SK-N-SH (cell line): ENCODE measurements at regions not wholly inside any gene's neighbourhood (a gene's known extent, or its start where the extent isn't known, plus 50 kb on each side); places are given as distances from the start of the nearest gene placed in this dataset.

Experiments used
- CTCF ChIA-PET: fragments of 300-600, 350-600 bp; formaldehyde crosslinking; extraction: SDS; loops from one replicate; lab custom pipeline; 2021; lab: Yijun Ruan, JAX
- POLR2A ChIA-PET: fragments of 350-600 bp; sonication (Branson Sonifier 250); formaldehyde crosslinking; extraction: SDS; loops from one replicate; lab custom pipeline; 2020; ENCODE audit warnings: antibody characterized with exemption, inconsistent platforms; lab: Yijun Ruan, JAX
- DNase-seq: peaks from one replicate; pipeline ENCODE4 v3.0.0; 2012
- H2AFZ ChIP-seq: fragments of 200-600 bp; sonication (generic); 2 replicates; pipeline ENCODE4 v1.8.1; 2016; ENCODE audit warnings: antibody characterized with exemption, mild to moderate bottlenecking, low read depth
- H3F3A ChIP-seq: fragments of 200-600 bp; sonication (generic); replicated peaks from 2 replicates; pipeline ENCODE3; 2016; ENCODE audit warnings: antibody characterized with exemption, mild to moderate bottlenecking; ENCODE audit not compliant: insufficient read depth
- H3K27ac ChIP-seq, 2 experiments: fragments of 200-500 bp in 1 of 2; fragments of 200-600 bp in 1 of 2; sonication (Bioruptor generic) in 1 of 2; sonication (generic), shearing (Covaris generic) in 1 of 2; 2 replicates each; pipeline versions ENCODE4 v1.5.1 to v1.6.1; 2014 to 2016; ENCODE audit warnings: low read depth in 2 of 2, inconsistent platforms in 1 of 2, low read length in 1 of 2, mild to moderate bottlenecking in 1 of 2, mixed read lengths in 1 of 2
- H3K27me3 ChIP-seq: fragments of 200-600 bp; sonication (generic), shearing (Covaris generic); 2 replicates; pipeline ENCODE4 v1.6.1; 2016; ENCODE audit warnings: mixed run types; ENCODE audit not compliant: insufficient read depth
- H3K36me3 ChIP-seq, 2 experiments: fragments of 200-500 bp in 1 of 2; fragments of 200-600 bp in 1 of 2; sonication (Bioruptor generic) in 1 of 2; sonication (generic) in 1 of 2; replicated peaks in 1 of 2; 2 replicates each; pipeline versions ENCODE3 to v1.5.1; 2014 to 2016; ENCODE audit warnings: low read length in 1 of 2, mild to moderate bottlenecking in 1 of 2; ENCODE audit not compliant: insufficient read depth in 2 of 2, control insufficient read depth in 1 of 2
- H3K4me1 ChIP-seq, 2 experiments: fragments of 200-500 bp in 1 of 2; fragments of 200-600 bp in 1 of 2; sonication (Bioruptor generic) in 1 of 2; sonication (generic), shearing (Covaris generic) in 1 of 2; 2 replicates each; pipeline versions ENCODE4 v1.5.1 to v1.6.1; 2014 to 2016; ENCODE audit warnings: low read depth in 1 of 2, low read length in 1 of 2, mixed run types in 1 of 2; ENCODE audit not compliant: insufficient read depth in 2 of 2, control insufficient read depth in 1 of 2
- H3K4me2 ChIP-seq: fragments of 200-600 bp; sonication (generic), shearing (Covaris generic); 2 replicates; pipeline ENCODE4 v1.6.1; 2017; ENCODE audit warnings: mixed run types
- H3K4me3 ChIP-seq, 2 experiments: fragments of 200-500 bp in 1 of 2; fragments of 200-600 bp in 1 of 2; sonication (Bioruptor generic) in 1 of 2; sonication (generic), shearing (Covaris generic) in 1 of 2; 2 replicates each; pipeline versions ENCODE4 v1.5.1 to v1.8.1; 2014 to 2016; ENCODE audit warnings: low read depth in 2 of 2, inconsistent platforms in 1 of 2, low read length in 1 of 2, mild to moderate bottlenecking in 1 of 2, mixed read lengths in 1 of 2, moderate library complexity in 1 of 2
- H3K79me2 ChIP-seq: fragments of 200-600 bp; sonication (generic); 2 replicates; pipeline ENCODE4 v1.8.1; 2017; ENCODE audit warnings: mild to moderate bottlenecking; ENCODE audit not compliant: insufficient read depth
- H3K9ac ChIP-seq: fragments of 200-600 bp; sonication (generic); 2 replicates; pipeline ENCODE4 v1.6.1; 2017; ENCODE audit warnings: mixed run types
- H3K9me2 ChIP-seq: fragments of 200-600 bp; sonication (generic); 2 replicates; pipeline ENCODE4 v1.6.1; 2017; ENCODE audit warnings: mixed run types
- H3K9me3 ChIP-seq: fragments of 200-600 bp; sonication (generic); 2 replicates; pipeline ENCODE4 v1.6.1; 2017; ENCODE audit warnings: mixed run types, mild to moderate bottlenecking, moderate library complexity
- H4K20me1 ChIP-seq: fragments of 200-600 bp; sonication (generic); 2 replicates; pipeline ENCODE4 v1.6.1; 2017; ENCODE audit warnings: mild to moderate bottlenecking, mixed run types; ENCODE audit not compliant: insufficient read depth
- CHD2 ChIP-seq: fragments of 150-350 bp; IDR thresholded peaks from 2 replicates; pipeline ENCODE4 v1.6.1; 2018; ENCODE audit warnings: low read length; ENCODE audit not compliant: partially characterized antibody
- EP300 ChIP-seq, 2 experiments: IDR thresholded peaks; 2 replicates each; pipeline versions ENCODE4 v1.4.0 to v1.6.1; 2012; ENCODE audit warnings: borderline replicate concordance in 1 of 2, low read depth in 1 of 2, low read length in 1 of 2
- EZH2phosphoT487 ChIP-seq: fragments of 200-600 bp; sonication (generic); IDR thresholded peaks from 2 replicates; pipeline ENCODE4 v1.6.1; 2017; ENCODE audit warnings: low read depth, mixed run types, mild to moderate bottlenecking, antibody characterized with exemption, moderate library complexity, borderline replicate concordance
- FOSL2 ChIP-seq: IDR thresholded peaks from 2 replicates; pipeline ENCODE4 v1.4.0; 2012; ENCODE audit warnings: low read depth, mild to moderate bottlenecking, moderate library complexity, borderline replicate concordance
- FOXJ3 ChIP-seq: sonication (generic); formaldehyde crosslinking; IDR thresholded peaks from 2 replicates; pipeline ENCODE4 v1.5.1; 2020; ENCODE audit warnings: mild to moderate bottlenecking, missing genetic modification reagents
- JUND ChIP-seq: IDR thresholded peaks from 2 replicates; pipeline ENCODE4 v1.4.0; 2012
- MEF2A ChIP-seq: IDR thresholded peaks from 2 replicates; pipeline ENCODE4 v1.4.0; 2012; ENCODE audit warnings: low read depth, borderline replicate concordance
- MXI1 ChIP-seq: IDR thresholded peaks from 2 replicates; pipeline ENCODE4 v1.6.1; 2012; ENCODE audit warnings: mild to moderate bottlenecking, low read depth, low read length, improper control_type of control experiment
- NFIC ChIP-seq: IDR thresholded peaks from 2 replicates; pipeline ENCODE4 v1.4.0; 2012; ENCODE audit warnings: borderline replicate concordance
- NRF1 ChIP-seq: IDR thresholded peaks from 2 replicates; pipeline ENCODE4 v1.6.1; 2012; ENCODE audit warnings: low read depth, mild to moderate bottlenecking, low read length
- PBX3 ChIP-seq: IDR thresholded peaks from 2 replicates; pipeline ENCODE4; 2012
- POLR2AphosphoS5 ChIP-seq: IDR thresholded peaks from 2 replicates; pipeline ENCODE4 v1.6.1; 2012; ENCODE audit warnings: low read depth, low read length
- RAD21 ChIP-seq: IDR thresholded peaks from 2 replicates; pipeline ENCODE4 v1.6.1; 2012; ENCODE audit warnings: mild to moderate bottlenecking, low read length
- REST ChIP-seq: IDR thresholded peaks from 2 replicates; pipeline ENCODE4 v1.6.1; 2012; ENCODE audit warnings: mild to moderate bottlenecking, low read depth, low read length, moderate library complexity
- RXRA ChIP-seq: IDR thresholded peaks from 2 replicates; pipeline ENCODE4 v1.4.0; 2012; ENCODE audit warnings: low read depth, mild to moderate bottlenecking, borderline replicate concordance
- TCF12 ChIP-seq: IDR thresholded peaks from 2 replicates; pipeline ENCODE4 v1.4.0; 2012
- TEAD4 ChIP-seq: IDR thresholded peaks from 2 replicates; pipeline ENCODE4 v1.4.0; 2012; ENCODE audit warnings: mild to moderate bottlenecking, borderline replicate concordance; ENCODE audit not compliant: insufficient read depth
- USF2 ChIP-seq: fragments of 150-350 bp; IDR thresholded peaks from 2 replicates; pipeline ENCODE4 v1.6.1; 2017; ENCODE audit warnings: antibody characterized with exemption, low read length, low read depth, borderline replicate concordance
- WGBS: methylation state at CpG from one replicate; pipeline ENCODE4 v1.1.6; 2017; ENCODE audit warnings: low lambda C conversion rate; 5-methylcytosine and 5-hydroxymethylcytosine counted together

- POLR2A ChIA-PET = interaction anchor here (0.6 to 1.5 kb wide), 2 partner anchors 9 to 16 kb away, joined by 3 read pairs; no protein-coding TSS in a partner anchor
Measured at GRCh38 chr6:168231393-168231957, 88.1 kb downstream of the DACT2 start.

More at GRCh38 chr6:168231393-168231957, 88.1 kb downstream of the DACT2 start:
- no peaks in the 10 kb centered on the region for H3K27me3 ChIP-seq
- no peak overlapping the region for H3K4me2 ChIP-seq
- no peaks in the 10 kb centered on the region for H3K9me2 ChIP-seq
- CTCF ChIA-PET = interaction anchor here (1.7 kb wide), 1 partner anchor 10 kb away, joined by 3 read pairs; no protein-coding TSS in a partner anchor
- H3K79me2 ChIP-seq = no peaks in the 10 kb centered on the region
- TF ChIP-seq PBX3 (no peak), FOSL2 (no peak), TCF12 (no peak), JUND (no peak), MXI1 (no peak), NRF1 (no peak), RXRA (no peak), CHD2 (no peak), POLR2AphosphoS5 (no peak), REST (no peak), NFIC (no peak), USF2 (no peak), TEAD4 (no peak), RAD21 (no peak), MEF2A (no peak), FOXJ3 (no peak), EZH2phosphoT487 (no peak), EP300 (IDR thresholded peaks at IDR 0.05; ENCODE audit: borderline replicate concordance in 1 of 2, low read depth in 1 of 2, low read length in 1 of 2) (no peak)
- H3K36me3 ChIP-seq = no peaks in the 10 kb centered on the region
- no peak for DNase-seq
- WGBS = 37% methylated on average over 8 of the region's 8 CpGs
- H3K4me1 ChIP-seq = no peaks in the 10 kb centered on the region; a peak in 1 of 4 replicates
- no peaks in the 10 kb centered on the region for H4K20me1 ChIP-seq
- no peak overlapping the region for H2AFZ ChIP-seq
- H3K9me3 ChIP-seq = no peaks in the 10 kb centered on the region
- no peak overlapping the region for H3K27ac ChIP-seq
- H3K4me3 ChIP-seq = no peak overlapping the region
- no peaks in the 10 kb centered on the region for H3F3A ChIP-seq
- no peak overlapping the region for H3K9ac ChIP-seq
